ENCODE measurements at regions not wholly inside any gene's neighbourhood (a gene's known extent, or its start where the extent isn't known, plus 50 kb on each side); places are given as distances from the start of the nearest gene placed in this dataset.

DNA sequence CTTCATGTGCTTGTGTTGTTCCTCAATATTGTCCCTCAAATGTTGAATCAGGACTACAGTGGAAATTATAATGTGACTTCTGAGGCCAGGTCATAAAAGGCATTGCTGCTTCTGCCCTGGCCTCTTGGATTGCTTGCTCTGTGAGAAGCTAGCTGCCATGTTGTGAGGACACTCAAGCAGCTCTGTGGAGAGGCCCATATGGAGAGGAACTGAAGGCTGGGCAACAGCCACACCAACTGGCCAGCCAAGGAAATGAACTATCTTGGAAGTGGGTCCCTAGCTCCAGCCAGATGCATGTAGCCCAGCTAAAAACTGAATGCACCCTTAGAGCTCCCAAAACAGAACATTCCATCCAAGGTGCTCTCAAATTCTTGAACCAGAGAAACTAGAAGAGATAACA is 282.6 kb downstream of the BMP7 start:
- no peaks in the 10 kb centered on the region for H3K9me3 ChIP-seq (ENCODE audit: low read depth)
- TF ChIP-seq CTCF (IDR thresholded peaks at IDR 0.05; ENCODE audit: poor library complexity) (no peak), EZH2 (IDR thresholded peaks at IDR 0.05; ENCODE audit: borderline replicate concordance) (no peak), EZH2phosphoT487 (IDR thresholded peaks at IDR 0.05; ENCODE audit: low read depth, severe bottlenecking, unreplicated experiment) (no peak)
- H4K20me1 ChIP-seq (ENCODE audit: insufficient read depth, poor library complexity, severe bottlenecking) = no peaks in the 10 kb centered on the region
- no peak overlapping the region for H2AFZ ChIP-seq
- H3K9me2 ChIP-seq (replicated peaks; ENCODE audit: insufficient read depth) = no peaks in the 10 kb centered on the region
- no peaks in the 10 kb centered on the region for H3K79me2 ChIP-seq
- DNase-seq (ENCODE audit: low spot score) = no peak
- no peak overlapping the region for H3K27ac ChIP-seq
- H3K4me1 ChIP-seq (ENCODE audit: insufficient read depth) = no peaks in the 10 kb centered on the region
- H3K4me2 ChIP-seq = no peak overlapping the region
- no peaks in the 10 kb centered on the region for H3K27me3 ChIP-seq
- H3K36me3 ChIP-seq (replicated peaks; ENCODE audit: insufficient read depth, low read depth) = no peaks in the 10 kb centered on the region
- no peak overlapping the region for H3K4me3 ChIP-seq

- H3K27me3 ChIP-seq = no peaks in the 10 kb centered on the region
- H3K4me1 ChIP-seq (ENCODE audit: insufficient read depth) = no peaks in the 10 kb centered on the region
- H3K9me3 ChIP-seq (ENCODE audit: low read depth) = no peaks in the 10 kb centered on the region
- WGBS (ENCODE audit: low lambda C conversion rate, missing lambda C conversion rate) = 55% methylated on average over 2 of the region's 2 CpGs
- no peak overlapping the region for H3K27ac ChIP-seq
- DNase-seq (ENCODE audit: low spot score) = no peak
- no peak overlapping the region for H3K4me2 ChIP-seq
- no peaks in the 10 kb centered on the region for H3K36me3 ChIP-seq (replicated peaks; ENCODE audit: insufficient read depth, low read depth)
- H3K9me2 ChIP-seq (replicated peaks; ENCODE audit: insufficient read depth) = no peaks in the 10 kb centered on the region
- H4K20me1 ChIP-seq (ENCODE audit: insufficient read depth, poor library complexity, severe bottlenecking) = no peaks in the 10 kb centered on the region
- H2AFZ ChIP-seq = no peak overlapping the region
- H3K79me2 ChIP-seq = no peaks in the 10 kb centered on the region
- H3K4me3 ChIP-seq = no peak overlapping the region
- TF ChIP-seq CTCF (IDR thresholded peaks at IDR 0.05; ENCODE audit: poor library complexity) = no peak
- no peak for TF ChIP-seq EZH2phosphoT487 (IDR thresholded peaks at IDR 0.05; ENCODE audit: low read depth, severe bottlenecking, unreplicated experiment)
- no peak for TF ChIP-seq EZH2 (IDR thresholded peaks at IDR 0.05; ENCODE audit: borderline replicate concordance)
Observed at GRCh38 chr20:56985066-56985685, 281.3 kb downstream of the BMP7 start.

DNA sequence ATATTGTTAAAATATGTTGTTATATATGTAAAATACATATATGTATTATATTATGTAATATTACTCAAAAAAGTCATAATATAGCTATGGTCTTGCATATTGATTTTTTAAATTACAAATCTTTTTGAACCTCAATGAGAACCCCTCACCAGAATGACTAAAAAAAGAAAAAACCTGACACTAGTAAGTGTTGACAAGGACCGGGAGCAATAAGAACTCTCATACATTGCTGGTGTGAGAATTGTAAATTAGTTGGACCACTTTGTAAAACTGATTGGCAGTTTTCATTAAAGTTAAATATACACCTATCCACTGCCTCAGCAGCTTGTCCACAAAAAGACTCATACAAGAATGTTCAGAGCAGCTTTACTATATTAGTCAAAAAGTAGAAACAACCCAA is 280.0 kb downstream of the BMP7 start:
- Histone ChIP-seq H3K4me2 (no peak overlapping the region), H4K20me1 (ENCODE audit: insufficient read depth, poor library complexity, severe bottlenecking) (no peaks in the 10 kb centered on the region), H3K9me2 (replicated peaks; ENCODE audit: insufficient read depth) (no peaks in the 10 kb centered on the region), H3K27me3 (no peaks in the 10 kb centered on the region), H3K9me3 (ENCODE audit: low read depth) (no peaks in the 10 kb centered on the region), H3K79me2 (no peaks in the 10 kb centered on the region), H3K27ac (no peak overlapping the region), H3K4me3 (no peak overlapping the region), H3K36me3 (replicated peaks; ENCODE audit: insufficient read depth, low read depth) (no peaks in the 10 kb centered on the region), H2AFZ (no peak overlapping the region), H3K4me1 (ENCODE audit: insufficient read depth) (no peaks in the 10 kb centered on the region)
- TF ChIP-seq CTCF (IDR thresholded peaks at IDR 0.05; ENCODE audit: poor library complexity) = no peak
- no peak for TF ChIP-seq EZH2 (IDR thresholded peaks at IDR 0.05; ENCODE audit: borderline replicate concordance)
- no peak for TF ChIP-seq EZH2phosphoT487 (IDR thresholded peaks at IDR 0.05; ENCODE audit: low read depth, severe bottlenecking, unreplicated experiment)
- DNase-seq (ENCODE audit: low spot score) = no peak
- WGBS (ENCODE audit: low lambda C conversion rate, missing lambda C conversion rate) = 100% methylated on average over 1 of the region's 1 CpG
